ENCODE measurements at regions not wholly inside any gene's neighbourhood (a gene's known extent, or its start where the extent isn't known, plus 50 kb on each side); places are given as distances from the start of the nearest gene placed in this dataset.

- TF ChIP-seq CTCF (IDR thresholded peaks at IDR 0.05) (no peak), POLR2A (IDR thresholded peaks at IDR 0.05) (no peak), EP300 (IDR thresholded peaks at IDR 0.05) (no peak), POLR2AphosphoS5 (IDR thresholded peaks at IDR 0.05) (no peak)
These were observed 241.1 kb upstream of the TSHZ2 start for GRCh38 chr20:52731093-52731492.
